ENCODE measurements at regions not wholly inside any gene's neighbourhood (a gene's known extent, or its start where the extent isn't known, plus 50 kb on each side); places are given as distances from the start of the nearest gene placed in this dataset.
"Not testable (repeated sequence)": the region's sequence is repeated elsewhere in the genome, so short reads cannot be mapped to it uniquely, and the experiment has no call there.

DNA sequence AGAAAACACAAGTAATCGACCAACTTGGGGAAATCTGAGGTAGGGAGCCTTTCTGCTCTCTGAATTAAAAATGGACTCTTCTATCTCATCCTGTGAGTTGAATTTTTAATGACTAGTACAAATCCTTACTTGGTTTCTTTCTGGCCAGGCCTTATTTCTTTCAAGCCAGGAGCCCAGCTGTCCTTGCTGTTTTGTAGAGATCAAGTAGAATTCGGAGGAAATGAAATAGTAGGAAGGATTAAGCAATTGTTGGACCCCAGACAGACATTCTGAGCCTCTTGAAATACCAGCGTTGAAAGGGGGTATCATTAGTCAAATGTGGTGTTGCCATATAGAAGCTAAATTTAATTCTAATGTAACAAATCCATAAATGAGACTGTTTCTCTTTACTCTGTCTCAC is 53.7 kb upstream of the SMIM15 start:
- no peak overlapping the region for H3K9ac ChIP-seq (ENCODE audit: low read depth, low read length)
- H3K4me2 ChIP-seq (ENCODE audit: low read length): no peak overlapping the region
- no peaks in the 10 kb centered on the region for H3K4me1 ChIP-seq (ENCODE audit: control insufficient read depth, insufficient read depth, low read length)
- H3K4me3 ChIP-seq (ENCODE audit: low read length): no peak overlapping the region
- H3K27me3 ChIP-seq (ENCODE audit: control insufficient read depth, insufficient read depth, low read length): no peaks in the 10 kb centered on the region
- H3K36me3 ChIP-seq (ENCODE audit: insufficient read depth, low read length): no peaks in the 10 kb centered on the region
- no peaks in the 10 kb centered on the region for H3K9me3 ChIP-seq (replicated peaks; ENCODE audit: low read length)

DNA sequence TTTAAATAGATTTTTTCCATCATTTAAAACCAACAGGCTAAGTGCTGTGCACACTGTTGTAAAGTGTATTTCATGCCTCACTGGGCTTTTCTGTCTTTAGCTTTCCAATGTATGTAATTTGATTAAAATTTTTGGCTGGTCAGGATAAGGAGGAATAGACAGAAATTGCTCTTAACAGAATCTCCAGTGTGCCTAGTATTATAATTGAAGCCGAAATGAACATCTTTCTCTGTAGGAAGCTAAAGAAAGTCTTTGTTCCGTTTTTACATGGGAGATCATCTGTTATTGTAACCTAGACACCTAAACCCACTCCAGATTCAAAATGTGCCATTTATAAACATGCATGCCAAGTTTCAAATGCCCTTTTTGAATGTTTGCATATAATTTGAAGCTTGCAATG is 54.5 kb upstream of the SMIM15 start:
- Histone ChIP-seq H3K9me3 (replicated peaks; ENCODE audit: low read length) (no peaks in the 10 kb centered on the region), H3K4me2 (ENCODE audit: low read length) (no peak overlapping the region), H3K4me1 (ENCODE audit: control insufficient read depth, insufficient read depth, low read length) (no peaks in the 10 kb centered on the region), H3K36me3 (ENCODE audit: insufficient read depth, low read length) (no peaks in the 10 kb centered on the region), H3K9ac (ENCODE audit: low read depth, low read length) (no peak overlapping the region), H3K27me3 (ENCODE audit: control insufficient read depth, insufficient read depth, low read length) (no peaks in the 10 kb centered on the region), H3K4me3 (ENCODE audit: low read length) (no peak overlapping the region)

DNA sequence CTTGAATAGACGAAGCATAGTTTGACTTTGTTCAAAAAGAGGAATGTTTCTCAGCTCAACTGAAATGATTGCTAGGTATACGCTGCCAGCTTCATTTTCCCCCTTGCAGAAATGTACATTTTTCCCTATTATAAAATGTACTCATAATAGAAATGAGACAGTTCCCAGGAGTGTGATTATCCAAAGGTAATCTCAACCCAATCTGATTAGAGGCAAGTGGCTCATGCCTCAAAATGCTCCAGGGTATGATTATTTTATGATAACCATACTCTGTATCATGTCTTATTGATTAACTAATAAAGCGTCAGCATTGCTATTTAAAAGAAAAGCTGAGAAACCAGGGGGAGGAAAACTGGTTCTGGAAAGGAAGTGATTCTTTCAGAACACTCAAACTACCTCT is 54.9 kb upstream of the SMIM15 start:
- Histone ChIP-seq H3K9ac (ENCODE audit: low read depth, low read length) (no peak overlapping the region), H3K9me3 (replicated peaks; ENCODE audit: low read length) (no peaks in the 10 kb centered on the region), H3K4me3 (ENCODE audit: low read length) (no peak overlapping the region), H3K27me3 (ENCODE audit: control insufficient read depth, insufficient read depth, low read length) (no peaks in the 10 kb centered on the region), H3K4me2 (ENCODE audit: low read length) (no peak overlapping the region), H3K4me1 (ENCODE audit: control insufficient read depth, insufficient read depth, low read length) (no peaks in the 10 kb centered on the region), H3K36me3 (ENCODE audit: insufficient read depth, low read length) (no peaks in the 10 kb centered on the region)

DNA sequence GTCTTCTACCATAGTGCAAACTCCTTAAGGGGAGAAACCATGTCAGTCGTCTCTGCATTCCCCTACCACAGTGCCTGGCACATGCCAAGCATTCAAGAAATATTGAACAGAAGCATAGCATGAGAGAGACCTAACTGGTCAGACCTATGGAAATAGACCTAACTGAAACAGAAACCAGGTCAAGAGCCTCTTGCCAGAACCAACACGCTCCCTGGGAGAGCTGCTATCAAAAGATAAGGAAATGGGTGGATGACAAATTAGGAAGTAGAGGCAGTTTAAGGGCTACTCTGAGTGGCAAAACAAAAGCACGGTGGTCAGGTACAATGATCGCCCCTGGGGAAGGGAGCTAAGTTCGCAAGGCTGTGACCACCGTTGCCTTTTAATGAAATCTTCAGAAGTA is 66.0 kb upstream of the SMIM15 start:
- H3K4me1 ChIP-seq (ENCODE audit: control insufficient read depth, insufficient read depth, low read length): peaks cover 19% of the 10 kb centered on the region
- no peak overlapping the region for H3K9ac ChIP-seq (ENCODE audit: low read depth, low read length)
- no peaks in the 10 kb centered on the region for H3K36me3 ChIP-seq (ENCODE audit: insufficient read depth, low read length)

DNA sequence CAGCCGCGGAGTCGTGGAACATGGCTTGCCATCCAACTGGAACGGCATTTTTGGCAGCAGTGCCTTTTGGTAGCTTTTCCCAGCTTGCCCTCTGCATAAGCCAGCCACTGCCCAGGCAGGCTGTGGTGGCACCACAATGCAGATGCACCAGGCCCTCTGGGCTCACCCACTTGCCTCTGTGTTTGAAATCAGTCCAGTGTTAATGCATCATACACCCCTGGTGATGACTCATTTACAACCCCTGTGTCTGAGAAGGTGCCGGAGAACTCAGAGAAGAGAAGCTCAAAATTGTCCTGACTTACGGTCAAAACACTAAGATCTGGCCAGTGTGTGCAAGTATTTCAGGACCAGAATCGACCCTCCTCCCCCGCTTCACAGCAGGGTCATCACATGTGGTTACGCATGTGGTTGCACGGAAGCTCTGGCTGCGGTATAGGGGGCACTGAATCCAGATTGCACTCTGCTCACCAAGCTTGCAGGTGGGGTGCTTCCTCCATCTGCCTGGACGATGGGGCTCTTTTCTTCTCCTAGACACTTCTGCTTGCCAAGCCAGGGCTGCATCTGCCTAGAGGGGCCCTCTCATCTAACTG is 66.5 kb upstream of the SMIM15 start:
- Histone ChIP-seq H3K9ac (ENCODE audit: low read depth, low read length) (no peak overlapping the region), H3K4me1 (ENCODE audit: control insufficient read depth, insufficient read depth, low read length) (peaks cover 19% of the 10 kb centered on the region), H3K4me2 (ENCODE audit: low read length) (peak overlapping the region; percentile 39), H3K4me3 (ENCODE audit: low read length) (no peak overlapping the region), H3K36me3 (ENCODE audit: insufficient read depth, low read length) (no peaks in the 10 kb centered on the region), H3K27me3 (ENCODE audit: control insufficient read depth, insufficient read depth, low read length) (no peaks in the 10 kb centered on the region), H3K9me3 (replicated peaks; ENCODE audit: low read length) (no peaks in the 10 kb centered on the region)

More for the DNA sequence above, 66.0 kb upstream of the SMIM15 start:
- no peaks in the 10 kb centered on the region for H3K27me3 ChIP-seq (ENCODE audit: control insufficient read depth, insufficient read depth, low read length)
- no peak overlapping the region for H3K4me3 ChIP-seq (ENCODE audit: low read length)
- H3K4me2 ChIP-seq (ENCODE audit: low read length): peak overlapping the region; percentile 39
- H3K9me3 ChIP-seq (replicated peaks; ENCODE audit: low read length): no peaks in the 10 kb centered on the region

DNA sequence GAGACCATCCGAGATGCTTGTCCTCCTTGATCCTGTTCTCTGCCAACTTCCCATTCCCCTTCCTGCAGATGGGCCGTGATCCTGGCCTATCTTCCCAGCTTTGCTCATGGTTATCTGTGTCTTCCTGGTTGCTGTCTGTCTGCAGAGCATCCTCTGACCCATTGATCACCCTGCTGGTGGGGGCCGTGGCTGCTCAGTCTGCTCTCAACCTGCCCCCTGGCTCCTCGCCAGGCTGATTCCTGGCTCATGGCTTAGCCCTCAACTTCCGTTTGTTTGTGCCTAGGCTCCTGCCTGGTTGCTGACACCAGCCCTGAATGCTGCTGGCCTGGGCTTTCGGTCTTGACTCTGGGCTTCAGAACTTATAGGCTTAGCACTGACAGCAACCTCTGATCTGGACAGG is 67.1 kb upstream of the SMIM15 start:
- no peaks in the 10 kb centered on the region for H3K36me3 ChIP-seq (ENCODE audit: insufficient read depth, low read length)
- H3K9me3 ChIP-seq (replicated peaks; ENCODE audit: low read length): no peaks in the 10 kb centered on the region
- H3K4me2 ChIP-seq (ENCODE audit: low read length): no peak overlapping the region
- no peak overlapping the region for H3K9ac ChIP-seq (ENCODE audit: low read depth, low read length)
- no peaks in the 10 kb centered on the region for H3K27me3 ChIP-seq (ENCODE audit: control insufficient read depth, insufficient read depth, low read length)
- H3K4me1 ChIP-seq (ENCODE audit: control insufficient read depth, insufficient read depth, low read length): peaks cover 19% of the 10 kb centered on the region
- H3K4me3 ChIP-seq (ENCODE audit: low read length): no peak overlapping the region

DNA sequence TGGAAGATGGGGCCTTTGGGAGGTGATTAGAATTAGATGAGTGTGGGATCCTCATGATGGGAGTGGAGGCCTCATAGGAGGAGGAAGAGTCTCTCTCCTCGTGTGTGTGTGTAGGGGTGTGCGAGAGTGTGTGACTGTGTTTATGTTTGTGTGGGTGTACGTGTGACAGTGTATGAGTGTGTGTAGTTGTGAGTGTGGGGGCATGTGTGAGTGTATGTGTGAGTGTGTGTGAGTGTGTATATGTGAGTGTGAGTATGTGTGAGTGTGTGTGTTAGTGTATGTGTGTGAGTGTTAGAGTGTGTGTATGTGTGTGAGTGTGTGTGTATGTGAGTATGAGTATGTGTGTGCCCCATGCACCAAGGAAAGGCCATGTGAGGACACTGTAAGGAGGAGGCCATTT is 68.2 kb upstream of the SMIM15 start:
- no peaks in the 10 kb centered on the region for H3K36me3 ChIP-seq (ENCODE audit: insufficient read depth, low read length)
- peaks cover 19% of the 10 kb centered on the region for H3K4me1 ChIP-seq (ENCODE audit: control insufficient read depth, insufficient read depth, low read length)
- no peaks in the 10 kb centered on the region for H3K27me3 ChIP-seq (ENCODE audit: control insufficient read depth, insufficient read depth, low read length)
- no peak overlapping the region for H3K4me3 ChIP-seq (ENCODE audit: low read length)
- no peak overlapping the region for H3K9ac ChIP-seq (ENCODE audit: low read depth, low read length)
- H3K4me2 ChIP-seq (ENCODE audit: low read length): no peak overlapping the region
- no peaks in the 10 kb centered on the region for H3K9me3 ChIP-seq (replicated peaks; ENCODE audit: low read length)

DNA sequence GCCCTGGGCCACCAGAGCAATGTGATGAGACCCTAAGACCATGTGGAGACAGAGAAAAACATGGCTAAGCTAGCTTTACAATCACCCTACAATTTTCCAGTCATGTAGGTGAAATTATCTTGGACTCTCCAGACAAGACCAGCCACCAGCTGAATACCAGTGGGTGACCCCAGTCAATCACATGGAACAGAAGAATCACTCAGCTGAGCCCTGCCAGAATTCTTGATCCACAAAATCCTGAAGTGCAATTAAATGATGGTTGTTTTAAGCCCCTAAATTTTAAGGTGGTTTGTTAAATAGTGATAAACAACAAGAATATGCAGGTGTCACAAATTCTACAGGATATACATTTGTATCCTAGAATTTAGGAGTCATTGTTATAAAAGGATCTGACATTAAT is 69.5 kb upstream of the SMIM15 start:
- Histone ChIP-seq H3K36me3 (ENCODE audit: insufficient read depth, low read length) (no peaks in the 10 kb centered on the region), H3K9ac (ENCODE audit: low read depth, low read length) (no peak overlapping the region), H3K9me3 (replicated peaks; ENCODE audit: low read length) (no peaks in the 10 kb centered on the region)

DNA sequence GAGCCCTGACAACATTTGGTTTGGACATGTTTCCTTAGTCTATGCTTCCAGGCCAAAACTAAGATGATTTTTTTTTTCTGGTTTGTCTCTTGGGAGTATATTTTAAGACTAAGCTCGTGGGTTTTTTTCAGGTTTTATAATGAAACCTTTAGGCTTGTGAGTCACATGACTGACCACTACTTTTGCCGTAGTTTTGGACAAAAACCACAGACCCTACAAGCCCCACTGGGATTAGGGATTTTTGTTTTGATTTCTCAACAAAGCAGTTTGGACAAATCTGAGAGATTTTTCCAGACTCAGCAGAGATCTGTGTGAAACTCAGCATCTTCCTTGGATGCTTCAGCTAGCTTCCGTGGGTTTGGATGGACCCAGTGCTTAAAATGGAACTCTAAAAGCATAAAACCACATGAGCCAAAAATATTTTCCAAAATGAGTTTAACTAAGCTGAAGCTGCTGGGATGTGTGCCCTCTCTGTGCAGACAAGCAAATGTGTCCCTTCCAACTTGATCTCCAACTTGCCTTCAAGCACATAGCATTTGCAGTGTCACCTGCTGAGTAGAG is 70.3 kb upstream of the SMIM15 start:
- Histone ChIP-seq H3K27me3 (ENCODE audit: control insufficient read depth, insufficient read depth, low read length) (no peaks in the 10 kb centered on the region), H3K4me2 (ENCODE audit: low read length) (no peak overlapping the region), H3K9ac (ENCODE audit: low read depth, low read length) (no peak overlapping the region), H3K9me3 (replicated peaks; ENCODE audit: low read length) (no peaks in the 10 kb centered on the region), H3K4me3 (ENCODE audit: low read length) (no peak overlapping the region), H3K36me3 (ENCODE audit: insufficient read depth, low read length) (no peaks in the 10 kb centered on the region), H3K4me1 (ENCODE audit: control insufficient read depth, insufficient read depth, low read length) (peaks cover 19% of the 10 kb centered on the region)

More for the DNA sequence above, 69.5 kb upstream of the SMIM15 start:
- Histone ChIP-seq H3K4me2 (ENCODE audit: low read length) (no peak overlapping the region), H3K4me3 (ENCODE audit: low read length) (no peak overlapping the region), H3K4me1 (ENCODE audit: control insufficient read depth, insufficient read depth, low read length) (peaks cover 19% of the 10 kb centered on the region), H3K27me3 (ENCODE audit: control insufficient read depth, insufficient read depth, low read length) (no peaks in the 10 kb centered on the region)

DNA sequence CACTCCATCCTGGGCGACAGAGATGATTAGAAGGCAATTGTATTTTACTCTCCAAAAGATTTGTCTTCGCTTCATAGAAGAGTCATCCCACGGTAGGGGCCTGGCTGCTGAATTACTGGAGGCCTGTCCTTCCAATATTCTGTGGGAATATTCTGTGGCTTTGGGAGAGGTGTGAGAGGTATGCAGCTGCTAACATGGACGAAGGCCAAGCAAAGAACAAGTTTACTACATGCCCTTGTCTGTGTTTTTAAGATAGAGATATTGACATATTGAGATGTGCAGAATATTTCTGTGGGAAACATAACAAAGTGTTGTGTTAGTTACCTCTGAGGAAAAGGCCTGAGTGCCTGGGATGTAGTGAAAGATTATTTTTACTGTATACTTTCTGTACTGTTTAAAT is 71.8 kb upstream of the SMIM15 start:
- no peak overlapping the region for H3K9ac ChIP-seq (ENCODE audit: low read depth, low read length)
- H3K27me3 ChIP-seq (ENCODE audit: control insufficient read depth, insufficient read depth, low read length): no peaks in the 10 kb centered on the region
- H3K4me3 ChIP-seq (ENCODE audit: low read length): no peak overlapping the region
- H3K36me3 ChIP-seq (ENCODE audit: insufficient read depth, low read length): no peaks in the 10 kb centered on the region
- no peaks in the 10 kb centered on the region for H3K9me3 ChIP-seq (replicated peaks; ENCODE audit: low read length)
- H3K4me1 ChIP-seq (ENCODE audit: control insufficient read depth, insufficient read depth, low read length): peaks cover 8% of the 10 kb centered on the region
- no peak overlapping the region for H3K4me2 ChIP-seq (ENCODE audit: low read length)

DNA sequence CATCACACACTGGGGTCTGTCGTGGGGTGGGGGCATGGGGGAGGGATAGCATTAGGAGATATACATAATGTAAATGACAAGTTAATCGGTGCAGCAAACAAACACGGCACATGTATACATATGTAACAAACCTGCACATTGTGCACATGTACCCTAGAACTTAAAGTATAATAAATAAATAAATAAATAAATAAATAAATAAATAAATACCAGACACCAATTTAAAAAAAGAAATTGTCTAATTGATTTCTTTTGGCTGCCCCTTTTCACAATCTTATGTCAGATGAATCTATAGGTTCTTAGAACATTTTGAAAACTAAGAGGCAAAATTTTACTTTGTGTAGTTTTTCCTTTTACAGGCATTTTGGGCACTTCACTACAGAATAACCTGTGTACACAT is 74.4 kb upstream of the SMIM15 start:
- not testable (repeated sequence) for H3K4me1 ChIP-seq (ENCODE audit: control insufficient read depth, insufficient read depth, low read length); H3K36me3 ChIP-seq (ENCODE audit: insufficient read depth, low read length); H3K9me3 ChIP-seq (replicated peaks; ENCODE audit: low read length)

DNA sequence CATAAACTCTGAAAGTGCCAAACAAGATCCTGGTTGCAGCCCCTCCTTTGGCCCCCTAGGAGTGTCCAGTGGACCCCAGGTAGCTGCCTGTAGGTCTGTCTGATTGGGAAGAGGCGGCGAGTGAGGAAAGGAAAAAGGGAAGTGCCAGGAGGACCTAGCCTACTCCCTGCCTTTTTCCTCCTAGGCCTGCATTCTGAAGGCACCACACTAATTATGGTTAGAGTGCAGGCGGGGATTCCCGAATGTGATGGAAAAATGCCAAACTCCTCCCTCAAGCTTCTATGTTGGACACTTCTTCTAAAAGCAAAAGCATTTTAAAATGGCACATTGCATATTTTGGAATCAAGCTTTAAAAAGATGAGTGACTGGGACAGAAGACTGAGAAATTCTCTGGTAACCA is 83.2 kb upstream of the SMIM15 start:
- Histone ChIP-seq H3K9me3 (replicated peaks; ENCODE audit: low read length) (no peaks in the 10 kb centered on the region), H3K4me3 (ENCODE audit: low read length) (no peak overlapping the region)

More for the DNA sequence above, 74.4 kb upstream of the SMIM15 start:
- H3K27me3 ChIP-seq (ENCODE audit: control insufficient read depth, insufficient read depth, low read length); H3K9ac ChIP-seq (ENCODE audit: low read depth, low read length); H3K4me2 ChIP-seq (ENCODE audit: low read length); H3K4me3 ChIP-seq (ENCODE audit: low read length): not testable (repeated sequence)

More for the DNA sequence above, 83.2 kb upstream of the SMIM15 start:
- no peaks in the 10 kb centered on the region for H3K27me3 ChIP-seq (ENCODE audit: control insufficient read depth, insufficient read depth, low read length)
- H3K36me3 ChIP-seq (ENCODE audit: insufficient read depth, low read length): no peaks in the 10 kb centered on the region
- peaks cover 5% of the 10 kb centered on the region for H3K4me1 ChIP-seq (ENCODE audit: control insufficient read depth, insufficient read depth, low read length)
- no peak overlapping the region for H3K9ac ChIP-seq (ENCODE audit: low read depth, low read length)
- H3K4me2 ChIP-seq (ENCODE audit: low read length): peak overlapping the region; percentile 46

Measured in skeletal muscle satellite cell (primary cell).